ENCODE measurements at regions not wholly inside any gene's neighbourhood (a gene's known extent, or its start where the extent isn't known, plus 50 kb on each side); places are given as distances from the start of the nearest gene placed in this dataset.

GRCh38 chr4:65865489-65865888, 195.2 kb upstream of the EPHA5 start:
- TF ChIP-seq, protein P1, sequence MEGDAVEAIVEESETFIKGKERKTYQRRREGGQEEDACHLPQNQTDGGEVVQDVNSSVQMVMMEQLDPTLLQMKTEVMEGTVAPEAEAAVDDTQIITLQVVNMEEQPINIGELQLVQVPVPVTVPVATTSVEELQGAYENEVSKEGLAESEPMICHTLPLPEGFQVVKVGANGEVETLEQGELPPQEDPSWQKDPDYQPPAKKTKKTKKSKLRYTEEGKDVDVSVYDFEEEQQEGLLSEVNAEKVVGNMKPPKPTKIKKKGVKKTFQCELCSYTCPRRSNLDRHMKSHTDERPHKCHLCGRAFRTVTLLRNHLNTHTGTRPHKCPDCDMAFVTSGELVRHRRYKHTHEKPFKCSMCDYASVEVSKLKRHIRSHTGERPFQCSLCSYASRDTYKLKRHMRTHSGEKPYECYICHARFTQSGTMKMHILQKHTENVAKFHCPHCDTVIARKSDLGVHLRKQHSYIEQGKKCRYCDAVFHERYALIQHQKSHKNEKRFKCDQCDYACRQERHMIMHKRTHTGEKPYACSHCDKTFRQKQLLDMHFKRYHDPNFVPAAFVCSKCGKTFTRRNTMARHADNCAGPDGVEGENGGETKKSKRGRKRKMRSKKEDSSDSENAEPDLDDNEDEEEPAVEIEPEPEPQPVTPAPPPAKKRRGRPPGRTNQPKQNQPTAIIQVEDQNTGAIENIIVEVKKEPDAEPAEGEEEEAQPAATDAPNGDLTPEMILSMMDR (IDR thresholded peaks at IDR 0.05 in 8 of 11, conservative IDR thresholded peaks at IDR 0.05 in 3 of 11) = no peak
- TF ChIP-seq POLR2A (IDR thresholded peaks at IDR 0.05) (no peak), POLR2AphosphoS5 (IDR thresholded peaks at IDR 0.05) (no peak)
